Caco-2 (cell line): ENCODE measurements at regions not wholly inside any gene's neighbourhood (a gene's known extent, or its start where the extent isn't known, plus 50 kb on each side); places are given as distances from the start of the nearest gene placed in this dataset.
"Not testable (repeated sequence)": the region's sequence is repeated elsewhere in the genome, so short reads cannot be mapped to it uniquely, and the experiment has no call there.

Source experiments
- BruUV-seq: library from RNA; stranded (reverse); fragments of 400-500 nt; replicated peaks from 2 replicates; lab custom pipeline; 2021; lab: Mats Ljungman, UMichigan
- CTCF ChIA-PET: fragments of 300-600 bp; sonication (Branson Sonifier 250); formaldehyde crosslinking; loops from one replicate; lab custom pipeline; 2022; ENCODE audit warnings: antibody characterized with exemption; lab: Charles Lee
- POLR2A ChIA-PET: fragments of 300-600 bp; sonication (Branson Sonifier 250); formaldehyde crosslinking; loops from one replicate; lab custom pipeline; 2022; ENCODE audit warnings: antibody characterized with exemption; lab: Charles Lee
- DNase-seq, 2 experiments: peaks; one replicate each; pipeline versions ENCODE4 v3.0.0 to v3.0.0-alpha.2; 2020 to 2022
- H3K27me3 ChIP-seq: replicated peaks from 2 replicates; pipeline ENCODE4 v1.6.0; 2011; ENCODE audit warnings: low read length; ENCODE audit not compliant: control insufficient read depth, insufficient read depth
- H3K36me3 ChIP-seq: 2 replicates; pipeline ENCODE4 v1.5.1; 2011; ENCODE audit warnings: low read length; ENCODE audit not compliant: control insufficient read depth, insufficient read depth
- H3K4me1 ChIP-seq: fragments of 250-450 bp; sonication (Bioruptor Pico); 2 replicates; pipeline ENCODE4 v1.5.1; 2020; ENCODE audit warnings: mild to moderate bottlenecking
- H3K4me3 ChIP-seq: 2 replicates; pipeline ENCODE4 v1.5.1; 2011; ENCODE audit warnings: low read depth, mild to moderate bottlenecking, control low read depth, low read length
- H3K9me3 ChIP-seq: fragments of 250-450 bp; sonication (Bioruptor Pico); 2 replicates; pipeline ENCODE4 v1.5.1; 2020; ENCODE audit warnings: mild to moderate bottlenecking, moderate library complexity
- H3K27ac Mint-ChIP-seq: one replicate; pipeline ENCODE4 v1.8.0; 2022; ENCODE audit warnings: mixed read lengths; ENCODE audit not compliant: unreplicated experiment
- H3K27me3 Mint-ChIP-seq: one replicate; pipeline ENCODE4 v1.8.0; 2022; ENCODE audit warnings: mixed read lengths; ENCODE audit not compliant: insufficient read depth, unreplicated experiment
- H3K36me3 Mint-ChIP-seq: one replicate; pipeline ENCODE4 v1.8.0; 2022; ENCODE audit warnings: mild to moderate bottlenecking, mixed read lengths; ENCODE audit not compliant: insufficient read depth, unreplicated experiment
- H3K4me1 Mint-ChIP-seq: one replicate; pipeline ENCODE4 v1.8.0; 2022; ENCODE audit warnings: low read depth, mixed read lengths; ENCODE audit not compliant: unreplicated experiment
- H3K4me3 Mint-ChIP-seq: one replicate; pipeline ENCODE4 v1.8.0; 2022; ENCODE audit warnings: mild to moderate bottlenecking, moderate library complexity, mixed read lengths; ENCODE audit not compliant: unreplicated experiment
- H3K9me3 Mint-ChIP-seq: one replicate; pipeline ENCODE4 v1.8.0; 2022; ENCODE audit warnings: mixed read lengths; ENCODE audit not compliant: unreplicated experiment
- intact Hi-C: fragments of 100-400 bp; cut with micrococcal nuclease; formaldehyde crosslinking; loops from one replicate; pipeline ENCODE4 v1.10.0; 2022; ENCODE audit not compliant: unreplicated experiment
- TF ChIP-seq, protein P1 (sequence below), 2 experiments: fragments of 200-600 bp in 1 of 2; IDR thresholded peaks; 1 replicate in 1 of 2; 2 replicates in 1 of 2; pipeline versions ENCODE4 v1.5.1 to v1.8.0; 2011 to 2022; ENCODE audit warnings: antibody characterized with exemption in 1 of 2, control low read depth in 1 of 2, inconsistent platforms in 1 of 2, low read depth in 1 of 2, low read length in 1 of 2, mild to moderate bottlenecking in 1 of 2, moderate library complexity in 1 of 2; ENCODE audit not compliant: insufficient read depth in 1 of 2, severe bottlenecking in 1 of 2, unreplicated experiment in 1 of 2

DNA sequence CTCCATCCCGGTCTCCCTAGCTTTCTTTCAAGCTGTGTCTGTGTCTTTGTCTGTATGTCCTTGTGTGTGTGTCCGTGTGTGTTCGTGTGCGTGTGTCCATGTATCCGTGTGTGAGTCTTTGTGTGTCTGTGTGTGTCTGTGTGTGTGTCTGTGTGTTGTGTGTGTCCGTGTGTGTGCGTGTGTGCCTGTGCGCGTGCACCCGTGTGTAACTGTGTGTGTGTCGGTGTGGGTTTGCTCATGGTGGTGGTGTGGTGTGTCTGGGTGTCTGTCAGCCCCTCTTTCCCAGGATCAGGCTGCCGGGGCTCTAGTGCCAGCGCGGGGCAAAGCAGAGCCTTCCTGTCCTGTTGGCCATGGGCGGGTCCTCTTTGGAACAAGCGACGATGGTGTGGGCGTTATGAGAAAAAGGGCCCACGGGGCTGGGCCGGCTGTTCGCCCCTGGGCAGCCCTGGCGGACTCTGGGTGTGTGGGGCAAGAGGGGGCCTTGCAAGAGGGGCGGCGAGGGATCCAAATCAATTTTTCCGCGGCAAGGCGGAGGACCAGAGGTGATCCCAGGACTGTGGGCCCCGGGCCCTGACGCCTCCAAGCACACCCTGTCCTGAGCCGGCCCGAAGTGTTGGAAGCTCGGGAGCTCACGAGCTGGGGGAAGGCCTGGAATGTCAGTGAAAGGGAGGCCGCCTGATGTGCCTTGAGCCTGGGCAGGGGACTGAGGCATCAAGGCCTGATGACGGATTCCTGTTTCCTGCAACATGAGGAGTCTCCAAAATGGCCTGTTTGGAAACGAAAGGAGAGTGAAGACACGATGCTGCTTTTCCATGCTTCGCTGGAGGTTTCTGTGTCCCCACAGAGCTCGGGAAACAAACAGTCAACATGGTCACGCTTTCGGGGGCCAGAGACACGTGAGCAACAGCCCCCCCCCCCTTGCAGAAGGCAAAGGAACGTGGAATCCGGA is 3929.2 kb upstream of the OR11H1 start:
- Mint-ChIP-seq H3K36me3 (no peaks in the 10 kb centered on the region), H3K27ac (no peak overlapping the region), H3K4me3 (no peak overlapping the region), H3K9me3 (peaks cover 18% of the 10 kb centered on the region), H3K27me3 (no peaks in the 10 kb centered on the region), H3K4me1 (no peaks in the 10 kb centered on the region)
- intact Hi-C loops: no loop called here
- Histone ChIP-seq H3K9me3 (no peaks in the 10 kb centered on the region), H3K27me3 (no peaks in the 10 kb centered on the region), H3K36me3 (no peaks in the 10 kb centered on the region), H3K4me1 (no peaks in the 10 kb centered on the region), H3K4me3 (no peak overlapping the region)
- TF ChIP-seq, protein P1, sequence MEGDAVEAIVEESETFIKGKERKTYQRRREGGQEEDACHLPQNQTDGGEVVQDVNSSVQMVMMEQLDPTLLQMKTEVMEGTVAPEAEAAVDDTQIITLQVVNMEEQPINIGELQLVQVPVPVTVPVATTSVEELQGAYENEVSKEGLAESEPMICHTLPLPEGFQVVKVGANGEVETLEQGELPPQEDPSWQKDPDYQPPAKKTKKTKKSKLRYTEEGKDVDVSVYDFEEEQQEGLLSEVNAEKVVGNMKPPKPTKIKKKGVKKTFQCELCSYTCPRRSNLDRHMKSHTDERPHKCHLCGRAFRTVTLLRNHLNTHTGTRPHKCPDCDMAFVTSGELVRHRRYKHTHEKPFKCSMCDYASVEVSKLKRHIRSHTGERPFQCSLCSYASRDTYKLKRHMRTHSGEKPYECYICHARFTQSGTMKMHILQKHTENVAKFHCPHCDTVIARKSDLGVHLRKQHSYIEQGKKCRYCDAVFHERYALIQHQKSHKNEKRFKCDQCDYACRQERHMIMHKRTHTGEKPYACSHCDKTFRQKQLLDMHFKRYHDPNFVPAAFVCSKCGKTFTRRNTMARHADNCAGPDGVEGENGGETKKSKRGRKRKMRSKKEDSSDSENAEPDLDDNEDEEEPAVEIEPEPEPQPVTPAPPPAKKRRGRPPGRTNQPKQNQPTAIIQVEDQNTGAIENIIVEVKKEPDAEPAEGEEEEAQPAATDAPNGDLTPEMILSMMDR (IDR thresholded peaks at IDR 0.05; ENCODE audit: insufficient read depth in 1 of 2, low read depth in 1 of 2, low read length in 1 of 2, severe bottlenecking in 1 of 2, unreplicated experiment in 1 of 2): no peak
- ChIA-PET CTCF (no interaction called here), POLR2A (no interaction called here)
- BruUV-seq: no TSS peak
- DNase-seq: no peak

DNA sequence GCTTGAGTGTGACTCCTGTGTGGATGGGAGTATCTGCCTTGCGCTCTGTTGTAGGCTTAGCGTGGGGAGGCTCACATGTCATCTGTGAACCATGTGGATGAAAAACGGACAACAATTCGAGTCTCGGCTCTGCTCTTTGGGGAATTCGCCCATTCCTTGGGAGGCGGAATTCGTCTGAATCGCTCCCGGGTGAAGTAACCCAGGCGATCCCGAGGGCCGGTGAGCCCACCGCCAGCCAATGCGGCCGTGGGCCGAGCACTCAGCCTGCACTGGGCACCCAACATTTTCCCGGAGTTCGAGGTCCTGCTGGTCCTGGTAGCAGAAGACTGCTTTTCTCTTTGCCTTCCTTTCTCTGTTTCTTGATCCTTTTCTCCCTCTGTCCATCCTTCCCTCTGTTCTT is 3928.5 kb upstream of the OR11H1 start:
- H3K4me3 ChIP-seq, H3K36me3 Mint-ChIP-seq, BruUV-seq, H3K36me3 ChIP-seq, H3K4me1 Mint-ChIP-seq, intact Hi-C loops, POLR2A ChIA-PET, CTCF ChIA-PET, H3K27me3 ChIP-seq, H3K4me3 Mint-ChIP-seq, DNase-seq, H3K4me1 ChIP-seq, H3K27me3 Mint-ChIP-seq, H3K9me3 ChIP-seq, H3K27ac Mint-ChIP-seq: not testable (repeated sequence)
- peaks cover 22% of the 10 kb centered on the region for H3K9me3 Mint-ChIP-seq

DNA sequence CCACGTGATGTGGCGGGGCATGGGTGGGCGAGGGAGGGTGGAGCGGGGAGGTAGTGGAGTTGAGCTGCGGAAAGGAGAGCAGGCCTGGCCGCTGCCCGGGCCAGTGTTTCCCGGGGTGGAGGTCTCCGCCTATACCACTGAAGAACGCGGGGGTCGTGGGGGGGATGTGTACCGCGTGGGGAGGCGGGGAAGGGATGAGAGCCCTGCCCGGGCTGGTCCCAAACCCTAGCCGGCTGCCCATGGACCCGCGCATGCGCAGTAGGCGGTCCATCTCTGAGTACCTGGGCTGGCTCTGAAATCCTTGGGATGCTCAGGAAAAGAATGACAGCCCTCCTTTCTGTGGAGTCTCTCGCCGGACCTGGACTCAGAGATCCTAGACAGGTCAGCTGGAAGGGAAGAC is 3927.8 kb upstream of the OR11H1 start:
- CTCF ChIA-PET, H3K36me3 Mint-ChIP-seq: not testable (repeated sequence)

DNA sequence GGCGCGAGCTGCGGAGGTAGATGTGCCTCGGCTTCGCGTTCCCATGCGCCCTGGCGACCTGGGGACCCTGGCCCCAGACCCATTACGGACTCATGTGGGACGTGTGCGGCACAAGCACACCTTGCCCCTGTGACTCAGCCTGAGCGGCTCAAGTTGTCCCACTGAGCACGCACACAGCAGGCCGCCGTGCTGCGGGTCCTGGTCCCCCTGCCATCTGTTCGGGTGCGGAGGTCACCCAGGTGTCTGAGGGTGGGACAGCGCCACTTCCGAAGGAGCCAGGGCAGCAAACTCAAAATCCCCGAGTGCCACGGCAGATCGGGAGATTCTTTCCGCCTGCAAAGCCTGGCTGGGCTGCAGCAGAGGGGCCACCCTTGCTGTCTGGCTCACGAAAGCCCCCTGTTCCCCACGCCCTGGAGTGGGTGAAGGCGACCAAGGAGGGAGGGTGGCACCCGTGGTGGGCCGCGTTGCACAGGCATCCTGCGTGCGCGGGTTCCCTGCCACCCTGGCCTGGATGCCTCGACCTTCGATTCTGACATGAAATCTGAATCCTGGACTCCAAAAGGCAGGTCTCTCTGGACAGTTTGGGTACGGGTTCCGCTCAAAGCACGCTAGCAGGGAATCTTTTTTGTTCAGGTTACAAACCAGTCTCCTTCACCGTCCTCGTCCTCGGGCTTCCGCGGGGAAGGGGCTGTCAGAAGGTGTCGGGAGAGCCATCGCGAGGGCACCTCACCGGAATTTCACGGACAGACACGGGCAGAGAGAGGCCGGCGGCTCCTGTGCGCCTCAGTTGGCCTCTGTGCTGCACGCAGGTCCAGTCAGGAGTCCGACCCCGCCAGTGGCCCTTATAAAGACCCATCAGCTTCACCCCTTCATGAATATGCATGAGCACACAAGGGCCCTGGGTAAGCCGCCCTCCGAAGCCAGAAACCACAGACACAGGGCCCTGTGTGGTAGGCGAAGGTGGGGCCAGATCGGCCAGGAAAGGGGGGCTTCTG is 3926.8 kb upstream of the OR11H1 start:
- H3K36me3 ChIP-seq, H3K27me3 Mint-ChIP-seq, H3K27me3 ChIP-seq, H3K4me3 Mint-ChIP-seq, H3K4me1 Mint-ChIP-seq, intact Hi-C loops, H3K4me1 ChIP-seq, H3K4me3 ChIP-seq, DNase-seq, POLR2A ChIA-PET, H3K36me3 Mint-ChIP-seq, H3K9me3 ChIP-seq, H3K27ac Mint-ChIP-seq, CTCF ChIA-PET, BruUV-seq: not testable (repeated sequence)
- H3K9me3 Mint-ChIP-seq: peaks cover 22% of the 10 kb centered on the region

More for the DNA sequence above, 3927.8 kb upstream of the OR11H1 start:
- H3K4me1 Mint-ChIP-seq, intact Hi-C loops, H3K4me3 ChIP-seq, H3K4me1 ChIP-seq, H3K27me3 Mint-ChIP-seq, H3K27me3 ChIP-seq, POLR2A ChIA-PET, DNase-seq, H3K4me3 Mint-ChIP-seq, H3K36me3 ChIP-seq, H3K9me3 ChIP-seq, H3K27ac Mint-ChIP-seq, BruUV-seq: not testable (repeated sequence)
- peaks cover 22% of the 10 kb centered on the region for H3K9me3 Mint-ChIP-seq

DNA sequence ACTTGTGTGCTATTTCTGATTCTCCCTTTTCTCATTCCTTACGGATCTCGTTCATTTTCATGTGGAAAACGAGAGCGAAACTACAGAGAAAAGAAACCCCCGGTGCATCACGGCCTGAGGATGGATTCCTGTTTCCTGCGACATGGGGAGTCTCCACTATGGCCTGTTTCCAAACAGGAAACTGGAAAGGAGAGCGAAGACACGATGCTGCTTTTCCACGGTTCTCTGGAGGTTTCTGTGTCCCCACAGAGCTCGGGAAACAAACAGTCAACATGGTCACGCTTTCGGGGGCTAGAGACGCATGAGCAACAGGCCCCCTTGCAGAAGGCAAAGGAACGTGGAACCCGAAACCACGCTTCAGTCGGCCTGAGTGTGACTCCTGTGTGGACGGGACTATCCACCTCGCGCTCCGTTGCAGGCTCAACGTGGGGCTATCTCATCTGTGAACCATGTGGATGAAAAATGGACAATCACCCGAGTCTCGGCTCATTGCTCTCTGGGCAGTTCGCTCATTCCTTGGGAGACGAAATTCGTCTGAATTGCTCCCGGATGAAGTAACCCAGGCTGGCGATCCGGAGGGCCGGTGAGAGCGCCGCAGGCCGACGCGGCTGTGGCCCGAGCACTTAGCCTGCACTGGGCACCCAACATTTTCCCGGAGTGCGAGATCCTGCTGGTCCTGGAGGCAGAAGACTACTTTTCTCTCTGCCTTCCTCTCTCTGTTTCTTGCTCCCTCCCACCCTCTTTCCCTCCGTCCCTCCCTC is 3923.2 kb upstream of the OR11H1 start:
- intact Hi-C loops, BruUV-seq: not testable (repeated sequence)
- peaks cover 20% of the 10 kb centered on the region for H3K9me3 Mint-ChIP-seq

More for the DNA sequence above, 3923.2 kb upstream of the OR11H1 start:
- POLR2A ChIA-PET, H3K27me3 ChIP-seq, H3K4me1 Mint-ChIP-seq, CTCF ChIA-PET, H3K27me3 Mint-ChIP-seq, H3K9me3 ChIP-seq, H3K27ac Mint-ChIP-seq, DNase-seq, H3K4me1 ChIP-seq, H3K4me3 Mint-ChIP-seq, H3K36me3 Mint-ChIP-seq, H3K4me3 ChIP-seq, H3K36me3 ChIP-seq: not testable (repeated sequence)
